Testis (tissue), 2 donors: ENCODE measurements at regions not wholly inside any gene's neighbourhood (a gene's known extent, or its start where the extent isn't known, plus 50 kb on each side); places are given as distances from the start of the nearest gene placed in this dataset.

Source experiments
- small RNA-seq, 2 donors: library from RNA; depleted of rRNA; stranded (forward); fragments of <200 nt; gene quantifications; one replicate each; pipeline ENCODE3, GENCODE V24; 2016

Small RNA genes in the stretch of these regions (small RNA-seq; reads per million reads assigned to genes)
- gene AL603908.1 (0 reads per million in 2 donors), gene MTND3P20 (0 reads per million in 2 donors), gene MTND4LP20 (0 reads per million in 2 donors), gene RNA5SP225 (0 to 0.09 reads per million in 2 donors), gene RNU6-896P (0 reads per million in 2 donors)
